ENCODE measurements at regions not wholly inside any gene's neighbourhood (a gene's known extent, or its start where the extent isn't known, plus 50 kb on each side); places are given as distances from the start of the nearest gene placed in this dataset.

- DNase-seq (ENCODE audit: low read depth), result no peak
- no peak for TF ChIP-seq CTCF (IDR thresholded peaks at IDR 0.05; ENCODE audit: low read depth, low read length, missing control alignments)
- H3K4me3 ChIP-seq (ENCODE audit: low read depth, low read length), result no peak overlapping the region
These were observed 417.2 kb downstream of the TTLL7 start for GRCh38 chr1:83581747-83582146.

- no peak for DNase-seq (ENCODE audit: low read depth)
- no peak overlapping the region for H3K4me3 ChIP-seq (ENCODE audit: low read depth, low read length)
- TF ChIP-seq CTCF (IDR thresholded peaks at IDR 0.05; ENCODE audit: low read depth, low read length, missing control alignments), result no peak
These were observed 424.1 kb downstream of the TTLL7 start for GRCh38 chr1:83574791-83575190.

- no peak overlapping the region for H3K4me3 ChIP-seq (ENCODE audit: low read depth, low read length)
- TF ChIP-seq CTCF (IDR thresholded peaks at IDR 0.05; ENCODE audit: low read depth, low read length, missing control alignments), result no peak
- DNase-seq (ENCODE audit: low read depth), result no peak
These were observed 425.2 kb downstream of the TTLL7 start for GRCh38 chr1:83573776-83574175.

GRCh38 chr1:83571536-83571935, 427.4 kb downstream of the TTLL7 start:
- no peak for DNase-seq (ENCODE audit: low read depth)
- no peak overlapping the region for H3K4me3 ChIP-seq (ENCODE audit: low read depth, low read length)
- no peak for TF ChIP-seq CTCF (IDR thresholded peaks at IDR 0.05; ENCODE audit: low read depth, low read length, missing control alignments)

- H3K4me3 ChIP-seq (ENCODE audit: low read depth, low read length), result no peak overlapping the region
- TF ChIP-seq CTCF (IDR thresholded peaks at IDR 0.05; ENCODE audit: low read depth, low read length, missing control alignments), result no peak
- no peak for DNase-seq (ENCODE audit: low read depth)
These were observed 437.6 kb downstream of the TTLL7 start for GRCh38 chr1:83561346-83561745.

- no peak for DNase-seq (ENCODE audit: low read depth)
- H3K4me3 ChIP-seq (ENCODE audit: low read depth, low read length), result no peak overlapping the region
- no peak for TF ChIP-seq CTCF (IDR thresholded peaks at IDR 0.05; ENCODE audit: low read depth, low read length, missing control alignments)
These were observed 439.6 kb downstream of the TTLL7 start for GRCh38 chr1:83559129-83559840.

GRCh38 chr1:83555871-83556270, 443.1 kb downstream of the TTLL7 start:
- DNase-seq (ENCODE audit: low read depth), result no peak
- H3K4me3 ChIP-seq (ENCODE audit: low read depth, low read length), result no peak overlapping the region
- TF ChIP-seq CTCF (IDR thresholded peaks at IDR 0.05; ENCODE audit: low read depth, low read length, missing control alignments), result no peak

Measured in GM12864 (cell line).